Vagina (tissue), 2 donors: ENCODE measurements at regions not wholly inside any gene's neighbourhood (a gene's known extent, or its start where the extent isn't known, plus 50 kb on each side); places are given as distances from the start of the nearest gene placed in this dataset.
A peak's percentile ranks its signal among the peaks of the same experiment; 100 is the strongest.

ENCODE experiments used
- DNase-seq, 2 donors: peaks; one replicate each; pipeline ENCODE4 v3.0.0-alpha.2; 2017; ENCODE audit errors: extremely low spot score in 2 of 2
- H3K27ac ChIP-seq: fragments of 200-600 bp; sonication (generic); one replicate; pipeline ENCODE4 v1.5.1; 2019
- H3K27me3 ChIP-seq: fragments of 200-600 bp; sonication (generic); one replicate; pipeline ENCODE4 v1.5.1; 2019
- H3K36me3 ChIP-seq, 2 donors: fragments of 200-600 bp; sonication (generic); one replicate each; pipeline ENCODE4 v1.5.1; 2017 to 2019
- H3K4me1 ChIP-seq: fragments of 200-600 bp; sonication (generic); one replicate; pipeline ENCODE4 v1.5.1; 2019
- H3K4me3 ChIP-seq, 2 donors: fragments of 200-600 bp; sonication (generic); 1 replicate in 1 of 2; 2 replicates in 1 of 2; pipeline ENCODE4 v1.5.1; 2016 to 2019
- H3K9me3 ChIP-seq: fragments of 200-600 bp; sonication (generic); one replicate; pipeline ENCODE4 v1.5.1; 2019
- POLR2A ChIP-seq, 2 donors: fragments of 450-650 bp; IDR thresholded peaks; one replicate each; pipeline ENCODE4 v1.6.1; 2017; ENCODE audit warnings: antibody characterized with exemption in 2 of 2, mild to moderate bottlenecking in 2 of 2, moderate library complexity in 2 of 2
- POLR2AphosphoS5 ChIP-seq, 2 donors: sonication (generic); formaldehyde crosslinking; IDR thresholded peaks; one replicate each; pipeline ENCODE4 v1.9.0; 2017; ENCODE audit warnings: antibody characterized with exemption in 2 of 2, mild to moderate bottlenecking in 2 of 2, low read depth in 1 of 2; ENCODE audit not compliant: insufficient read depth in 1 of 2
- intact Hi-C: fragments of 100-400 bp; cut with DNase I; formaldehyde crosslinking; loops from one replicate; pipeline ENCODE4 v1.15.1; 2023
- TF ChIP-seq, protein P1 (sequence below), 3 experiments: fragments of 450-650 bp in 2 of 3; fragments of 200-600 bp in 1 of 3; sonication (generic) in 1 of 3; IDR thresholded peaks; one replicate each; pipeline ENCODE4 v1.5.1; 2017 to 2019; ENCODE audit warnings: antibody characterized with exemption in 3 of 3, mild to moderate bottlenecking in 2 of 3, moderate library complexity in 2 of 3

DNA sequence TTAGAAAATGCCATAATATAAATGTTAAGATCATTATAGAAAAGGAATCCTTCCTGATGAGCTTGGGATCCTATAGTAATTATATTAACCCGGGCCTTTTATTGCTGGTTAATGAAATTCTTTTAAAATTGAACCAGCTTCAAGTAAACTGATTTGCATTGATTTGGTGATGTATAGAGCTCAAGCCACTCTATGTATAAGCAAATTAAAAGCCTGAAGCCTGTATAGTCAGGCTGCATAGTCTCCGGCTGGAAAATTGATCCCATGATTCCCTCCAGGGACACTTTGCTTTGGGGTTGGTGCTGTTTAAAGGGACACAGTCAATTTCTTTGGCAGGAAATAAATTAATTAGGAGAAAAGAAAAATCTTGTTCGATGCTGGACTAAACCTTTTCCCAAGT, 199.1 kb downstream of the HERPUD2 start:
- no peaks in the 10 kb centered on the region for H3K9me3 ChIP-seq
- H3K36me3 ChIP-seq, result no peaks in the 10 kb centered on the region
- no peak overlapping the region for H3K4me3 ChIP-seq
- H3K4me1 ChIP-seq, result no peaks in the 10 kb centered on the region
- no peaks in the 10 kb centered on the region for H3K27me3 ChIP-seq
- TF ChIP-seq POLR2A (IDR thresholded peaks at IDR 0.05) (no peak), POLR2AphosphoS5 (IDR thresholded peaks at IDR 0.05; ENCODE audit: insufficient read depth in 1 of 2, low read depth in 1 of 2) (no peak)
- TF ChIP-seq, protein P1, sequence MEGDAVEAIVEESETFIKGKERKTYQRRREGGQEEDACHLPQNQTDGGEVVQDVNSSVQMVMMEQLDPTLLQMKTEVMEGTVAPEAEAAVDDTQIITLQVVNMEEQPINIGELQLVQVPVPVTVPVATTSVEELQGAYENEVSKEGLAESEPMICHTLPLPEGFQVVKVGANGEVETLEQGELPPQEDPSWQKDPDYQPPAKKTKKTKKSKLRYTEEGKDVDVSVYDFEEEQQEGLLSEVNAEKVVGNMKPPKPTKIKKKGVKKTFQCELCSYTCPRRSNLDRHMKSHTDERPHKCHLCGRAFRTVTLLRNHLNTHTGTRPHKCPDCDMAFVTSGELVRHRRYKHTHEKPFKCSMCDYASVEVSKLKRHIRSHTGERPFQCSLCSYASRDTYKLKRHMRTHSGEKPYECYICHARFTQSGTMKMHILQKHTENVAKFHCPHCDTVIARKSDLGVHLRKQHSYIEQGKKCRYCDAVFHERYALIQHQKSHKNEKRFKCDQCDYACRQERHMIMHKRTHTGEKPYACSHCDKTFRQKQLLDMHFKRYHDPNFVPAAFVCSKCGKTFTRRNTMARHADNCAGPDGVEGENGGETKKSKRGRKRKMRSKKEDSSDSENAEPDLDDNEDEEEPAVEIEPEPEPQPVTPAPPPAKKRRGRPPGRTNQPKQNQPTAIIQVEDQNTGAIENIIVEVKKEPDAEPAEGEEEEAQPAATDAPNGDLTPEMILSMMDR (IDR thresholded peaks at IDR 0.05), result no peak
- no peak for DNase-seq
- intact Hi-C loops, result no loop called here
- no peak overlapping the region for H3K27ac ChIP-seq

DNA sequence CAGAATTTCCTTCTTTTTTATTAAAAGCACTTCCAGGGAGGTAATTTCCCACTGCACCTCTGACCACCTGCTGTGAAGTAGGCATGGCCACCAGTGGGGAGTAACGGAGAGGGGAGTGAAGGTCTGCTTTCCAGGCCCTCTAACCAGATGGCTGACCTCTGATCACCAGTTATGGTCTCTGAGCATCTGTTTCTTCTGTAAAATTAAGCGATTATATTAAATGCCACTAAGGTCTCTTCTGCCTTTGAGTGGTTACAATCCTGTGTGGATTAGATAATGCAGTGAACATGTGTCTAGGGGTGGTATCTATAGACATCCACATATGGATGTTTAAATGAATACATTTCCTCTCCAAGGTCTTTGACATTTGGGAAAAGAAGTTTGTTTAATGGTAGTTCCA, 199.6 kb downstream of the HERPUD2 start:
- H3K4me3 ChIP-seq, result no peak overlapping the region
- H3K9me3 ChIP-seq, result no peaks in the 10 kb centered on the region
- no peaks in the 10 kb centered on the region for H3K27me3 ChIP-seq
- H3K4me1 ChIP-seq, result no peaks in the 10 kb centered on the region
- DNase-seq, result no peak
- TF ChIP-seq, protein P1 (IDR thresholded peaks at IDR 0.05), result no peak
- no peak for TF ChIP-seq POLR2A (IDR thresholded peaks at IDR 0.05)
- TF ChIP-seq POLR2AphosphoS5 (IDR thresholded peaks at IDR 0.05; ENCODE audit: insufficient read depth in 1 of 2, low read depth in 1 of 2), result no peak
- H3K27ac ChIP-seq, result no peak overlapping the region
- H3K36me3 ChIP-seq, result no peaks in the 10 kb centered on the region
- intact Hi-C loops, result no loop called here

DNA sequence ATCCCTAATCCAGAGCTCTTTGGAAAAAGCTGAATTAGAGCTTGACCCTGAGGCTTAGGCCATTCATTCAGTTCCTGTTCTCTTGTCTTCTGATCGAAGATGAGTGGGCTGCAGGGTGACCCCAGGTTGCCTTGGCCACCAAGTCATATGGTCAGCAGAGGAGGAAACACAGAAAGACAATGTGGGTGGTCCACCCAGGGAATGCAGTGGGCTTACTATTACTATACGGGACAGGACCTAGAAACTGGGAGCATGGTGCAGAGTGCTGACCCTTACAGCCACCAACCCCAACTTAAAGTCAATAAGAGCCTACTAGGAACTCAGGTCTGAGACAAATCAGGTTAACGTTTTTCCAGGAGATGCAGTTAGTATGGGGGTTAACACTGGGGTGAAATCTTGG, 200.5 kb downstream of the HERPUD2 start:
- no peaks in the 10 kb centered on the region for H3K4me1 ChIP-seq
- intact Hi-C loops, result no loop called here
- no peak for DNase-seq
- TF ChIP-seq, protein P1 (IDR thresholded peaks at IDR 0.05), result no peak
- TF ChIP-seq POLR2AphosphoS5 (IDR thresholded peaks at IDR 0.05; ENCODE audit: insufficient read depth in 1 of 2, low read depth in 1 of 2) (no peak), POLR2A (IDR thresholded peaks at IDR 0.05) (no peak)
- H3K36me3 ChIP-seq, result no peaks in the 10 kb centered on the region
- no peak overlapping the region for H3K27ac ChIP-seq
- H3K9me3 ChIP-seq, result no peaks in the 10 kb centered on the region
- H3K4me3 ChIP-seq, result no peak overlapping the region
- no peaks in the 10 kb centered on the region for H3K27me3 ChIP-seq

GRCh38 chr7:35492451-35493175, 202.3 kb downstream of the HERPUD2 start:
- Histone ChIP-seq H3K36me3 (no peaks in the 10 kb centered on the region), H3K4me1 (no peaks in the 10 kb centered on the region), H3K27me3 (no peaks in the 10 kb centered on the region), H3K9me3 (no peaks in the 10 kb centered on the region), H3K4me3 (no peak overlapping the region), H3K27ac (no peak overlapping the region)
- peak in 1 of 2 donors; percentile 65 for DNase-seq
- TF ChIP-seq POLR2AphosphoS5 (IDR thresholded peaks at IDR 0.05; ENCODE audit: insufficient read depth in 1 of 2, low read depth in 1 of 2), result no peak
- no peak for TF ChIP-seq POLR2A (IDR thresholded peaks at IDR 0.05)
- TF ChIP-seq, protein P1 (IDR thresholded peaks at IDR 0.05), result no peak
- intact Hi-C loops, result no loop called here

GRCh38 chr7:35491233-35491632, 203.7 kb downstream of the HERPUD2 start:
- Histone ChIP-seq H3K36me3 (no peaks in the 10 kb centered on the region), H3K27ac (no peak overlapping the region), H3K4me1 (no peaks in the 10 kb centered on the region), H3K4me3 (no peak overlapping the region), H3K27me3 (no peaks in the 10 kb centered on the region), H3K9me3 (no peaks in the 10 kb centered on the region)
- DNase-seq, result no peak
- TF ChIP-seq POLR2AphosphoS5 (IDR thresholded peaks at IDR 0.05; ENCODE audit: insufficient read depth in 1 of 2, low read depth in 1 of 2) (no peak), POLR2A (IDR thresholded peaks at IDR 0.05) (no peak)
- TF ChIP-seq, protein P1 (IDR thresholded peaks at IDR 0.05), result no peak
- intact Hi-C loops, result no loop called here
